GM23248 (cell line): ENCODE measurements at regions not wholly inside any gene's neighbourhood (a gene's known extent, or its start where the extent isn't known, plus 50 kb on each side); places are given as distances from the start of the nearest gene placed in this dataset.

ENCODE experiments used
- DNase-seq: peaks from one replicate; pipeline ENCODE4 v3.0.0-alpha.2; 2015
- H2AFZ ChIP-seq: fragments of 200-600 bp; sonication (generic); 2 replicates; pipeline ENCODE4 v1.6.1; 2016; ENCODE audit warnings: antibody characterized with exemption
- H3F3A ChIP-seq: fragments of 200-600 bp; sonication (generic); 2 replicates; pipeline ENCODE4 v1.6.1; 2016; ENCODE audit warnings: mild to moderate bottlenecking, antibody characterized with exemption, mixed run types; ENCODE audit not compliant: insufficient read depth
- H3K27ac ChIP-seq: fragments of 200-600 bp; sonication (generic); 2 replicates; pipeline ENCODE4 v1.5.1; 2016; ENCODE audit warnings: mild to moderate bottlenecking
- H3K27me3 ChIP-seq: fragments of 200-600 bp; sonication (generic); replicated peaks from 2 replicates; pipeline ENCODE4 v1.6.1; 2016; ENCODE audit warnings: mild to moderate bottlenecking; ENCODE audit not compliant: insufficient read depth
- H3K36me3 ChIP-seq: fragments of 200-600 bp; sonication (generic); 2 replicates; pipeline ENCODE4 v1.6.1; 2016; ENCODE audit warnings: low read depth, mild to moderate bottlenecking
- H3K4me1 ChIP-seq: fragments of 200-600 bp; sonication (generic); 2 replicates; pipeline ENCODE4 v1.6.1; 2016; ENCODE audit warnings: mild to moderate bottlenecking; ENCODE audit not compliant: insufficient read depth
- H3K4me2 ChIP-seq: fragments of 200-600 bp; sonication (generic); one replicate; pipeline ENCODE4 v1.6.1; 2016; ENCODE audit warnings: mild to moderate bottlenecking; ENCODE audit not compliant: unreplicated experiment
- H3K4me3 ChIP-seq: fragments of 200-600 bp; sonication (generic); 2 replicates; pipeline ENCODE4 v1.5.1; 2016; ENCODE audit warnings: mild to moderate bottlenecking
- H3K79me2 ChIP-seq: fragments of 200-600 bp; sonication (generic); 2 replicates; pipeline ENCODE4 v1.6.1; 2016; ENCODE audit warnings: mild to moderate bottlenecking; ENCODE audit not compliant: insufficient read depth
- H3K9ac ChIP-seq: fragments of 200-600 bp; sonication (generic); 2 replicates; pipeline ENCODE4 v1.6.1; 2016; ENCODE audit warnings: mild to moderate bottlenecking
- H3K9me2 ChIP-seq: fragments of 200-600 bp; sonication (generic); 2 replicates; pipeline ENCODE4 v1.6.1; 2016; ENCODE audit warnings: mixed run types, mild to moderate bottlenecking, moderate library complexity; ENCODE audit not compliant: insufficient read depth
- H3K9me3 ChIP-seq: fragments of 200-600 bp; sonication (generic); one replicate; pipeline ENCODE4 v1.6.1; 2017; ENCODE audit warnings: low read depth
- H4K20me1 ChIP-seq: fragments of 200-600 bp; sonication (generic); 2 replicates; pipeline ENCODE4 v1.6.0; 2016; ENCODE audit not compliant: insufficient read depth
- EZH2 ChIP-seq: fragments of 200-600 bp; sonication (generic); IDR thresholded peaks from 2 replicates; pipeline ENCODE4 v1.6.1; 2018; ENCODE audit warnings: antibody characterized with exemption, mild to moderate bottlenecking; ENCODE audit not compliant: insufficient read depth, poor library complexity, severe bottlenecking
- EZH2phosphoT487 ChIP-seq: fragments of 200-600 bp; sonication (generic); IDR thresholded peaks from 2 replicates; pipeline ENCODE4 v1.6.1; 2018; ENCODE audit warnings: antibody characterized with exemption, moderate library complexity, mild to moderate bottlenecking, low read depth; ENCODE audit not compliant: insufficient read depth
- WGBS, 2 experiments: methylation state at CpG; one replicate each; pipeline ENCODE4 v1.1.6; 2015 to 2017; ENCODE audit warnings: low lambda C conversion rate in 2 of 2, low coverage in 1 of 2; ENCODE audit errors: missing lambda C conversion rate in 2 of 2; 5-methylcytosine and 5-hydroxymethylcytosine counted together
- in situ Hi-C: fragments of 300-500 bp; cut with MboI; formaldehyde crosslinking; loops from 2 replicates; pipeline ENCODE4 v1.15.0; 2020

DNA sequence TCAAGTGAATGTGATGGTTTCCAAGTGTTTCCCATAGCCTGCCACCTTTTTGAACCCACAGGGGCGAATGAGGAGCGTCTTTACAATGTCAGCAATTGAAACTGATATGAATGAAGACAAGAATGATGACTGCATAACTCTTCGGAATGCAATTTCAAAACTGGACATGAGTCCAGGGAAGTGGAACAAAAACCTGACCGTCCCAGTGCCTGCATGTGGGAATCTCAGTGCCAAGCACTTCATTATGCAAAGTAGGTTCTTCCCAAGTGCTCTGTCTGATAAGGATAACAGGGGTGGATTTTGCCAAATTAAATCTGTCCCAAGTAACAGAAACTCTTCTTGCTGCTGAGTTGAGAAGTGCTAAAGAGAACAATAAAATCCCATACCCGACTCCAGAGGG, 243.8 kb upstream of the ADAMTS16 start:
- in situ Hi-C loops, result no loop called here
- H3K9me3 ChIP-seq, result no peaks in the 10 kb centered on the region
- H3K27me3 ChIP-seq, result peaks cover 21% of the 10 kb centered on the region
- no peaks in the 10 kb centered on the region for H3K9me2 ChIP-seq
- no peak for DNase-seq
- TF ChIP-seq EZH2phosphoT487, result no peak
- TF ChIP-seq EZH2, result no peak
- H3F3A ChIP-seq, result no peaks in the 10 kb centered on the region
- no peak overlapping the region for H3K4me2 ChIP-seq
- no peak overlapping the region for H2AFZ ChIP-seq
- H3K4me3 ChIP-seq, result no peak overlapping the region
- H3K36me3 ChIP-seq, result no peaks in the 10 kb centered on the region
- H3K27ac ChIP-seq, result no peak overlapping the region
- H3K9ac ChIP-seq, result no peak overlapping the region
- no peaks in the 10 kb centered on the region for H3K4me1 ChIP-seq
- no peaks in the 10 kb centered on the region for H3K79me2 ChIP-seq
- no peaks in the 10 kb centered on the region for H4K20me1 ChIP-seq
- 23 to 24% methylated on average over 5 of the region's 5 CpGs for WGBS, 2 experiments

DNA sequence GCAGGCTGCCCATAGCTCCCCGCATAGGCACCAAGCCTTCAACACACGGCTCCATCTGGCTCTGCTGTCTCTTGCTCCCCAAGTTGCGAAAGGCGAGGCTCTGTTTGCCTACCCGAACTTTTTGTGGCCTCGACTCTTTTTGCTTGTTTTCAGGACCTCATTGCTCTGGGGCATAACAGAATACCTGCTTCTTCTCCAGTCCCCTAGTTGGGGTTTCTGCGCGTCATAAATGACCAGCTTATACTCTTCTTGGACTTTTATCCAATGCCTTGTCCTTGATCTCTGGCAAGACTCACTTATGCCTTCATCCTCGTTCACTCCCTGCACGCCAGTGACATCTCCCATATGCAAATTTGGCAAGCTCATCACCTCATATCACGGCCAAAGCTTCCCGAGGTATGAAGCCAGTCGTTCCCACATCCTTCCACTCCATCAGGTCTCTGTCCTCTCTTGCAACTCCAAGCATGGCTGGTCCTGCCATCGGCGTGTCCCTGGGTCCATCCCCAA, 238.8 kb upstream of the ADAMTS16 start:
- H2AFZ ChIP-seq, result no peak overlapping the region
- H3K36me3 ChIP-seq, result no peaks in the 10 kb centered on the region
- no peaks in the 10 kb centered on the region for H3K9me2 ChIP-seq
- H3K27ac ChIP-seq, result no peak overlapping the region
- no peak for DNase-seq
- H3K4me1 ChIP-seq, result no peaks in the 10 kb centered on the region
- no peaks in the 10 kb centered on the region for H3K79me2 ChIP-seq
- H3K9ac ChIP-seq, result no peak overlapping the region
- H3K4me3 ChIP-seq, result no peak overlapping the region
- WGBS, 2 experiments, result 23% methylated on average over 15 of the region's 15 CpGs
- no peaks in the 10 kb centered on the region for H3F3A ChIP-seq
- H4K20me1 ChIP-seq, result no peaks in the 10 kb centered on the region
- no peaks in the 10 kb centered on the region for H3K9me3 ChIP-seq
- TF ChIP-seq EZH2 (no peak), EZH2phosphoT487 (no peak)
- H3K4me2 ChIP-seq, result no peak overlapping the region
- in situ Hi-C loops, result no loop called here
- peaks cover 32% of the 10 kb centered on the region for H3K27me3 ChIP-seq

DNA sequence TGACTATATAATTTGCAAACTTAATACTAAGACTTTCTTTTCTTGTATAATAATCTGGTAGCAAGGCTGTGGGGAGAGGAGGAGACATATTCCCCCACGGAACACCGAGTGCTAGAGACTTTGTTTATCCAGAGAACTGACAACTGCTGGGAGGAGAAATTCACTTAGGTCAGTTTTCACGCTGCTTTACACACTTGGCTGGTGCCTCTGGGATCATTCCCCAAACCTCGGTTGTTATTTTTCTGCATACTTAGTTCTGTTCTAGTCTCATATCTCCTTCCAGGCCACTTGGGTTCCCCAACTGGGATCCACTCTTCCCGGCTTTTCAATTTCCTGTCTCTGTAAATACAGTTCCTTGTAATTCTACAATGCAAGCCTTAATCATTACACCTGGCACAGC, 238.2 kb upstream of the ADAMTS16 start:
- H3K36me3 ChIP-seq, result no peaks in the 10 kb centered on the region
- in situ Hi-C loops, result no loop called here
- H3K4me3 ChIP-seq, result no peak overlapping the region
- 1 to 4% methylated on average over 5 of the region's 5 CpGs for WGBS, 2 experiments
- H3K9me3 ChIP-seq, result no peaks in the 10 kb centered on the region
- no peaks in the 10 kb centered on the region for H3K4me1 ChIP-seq
- H3K9ac ChIP-seq, result no peak overlapping the region
- no peaks in the 10 kb centered on the region for H4K20me1 ChIP-seq
- peaks cover 32% of the 10 kb centered on the region for H3K27me3 ChIP-seq
- no peaks in the 10 kb centered on the region for H3K9me2 ChIP-seq
- no peaks in the 10 kb centered on the region for H3K79me2 ChIP-seq
- no peak overlapping the region for H3K27ac ChIP-seq
- no peak overlapping the region for H2AFZ ChIP-seq
- no peak for DNase-seq
- no peak overlapping the region for H3K4me2 ChIP-seq
- TF ChIP-seq EZH2phosphoT487 (no peak), EZH2 (no peak)
- H3F3A ChIP-seq, result no peaks in the 10 kb centered on the region

DNA sequence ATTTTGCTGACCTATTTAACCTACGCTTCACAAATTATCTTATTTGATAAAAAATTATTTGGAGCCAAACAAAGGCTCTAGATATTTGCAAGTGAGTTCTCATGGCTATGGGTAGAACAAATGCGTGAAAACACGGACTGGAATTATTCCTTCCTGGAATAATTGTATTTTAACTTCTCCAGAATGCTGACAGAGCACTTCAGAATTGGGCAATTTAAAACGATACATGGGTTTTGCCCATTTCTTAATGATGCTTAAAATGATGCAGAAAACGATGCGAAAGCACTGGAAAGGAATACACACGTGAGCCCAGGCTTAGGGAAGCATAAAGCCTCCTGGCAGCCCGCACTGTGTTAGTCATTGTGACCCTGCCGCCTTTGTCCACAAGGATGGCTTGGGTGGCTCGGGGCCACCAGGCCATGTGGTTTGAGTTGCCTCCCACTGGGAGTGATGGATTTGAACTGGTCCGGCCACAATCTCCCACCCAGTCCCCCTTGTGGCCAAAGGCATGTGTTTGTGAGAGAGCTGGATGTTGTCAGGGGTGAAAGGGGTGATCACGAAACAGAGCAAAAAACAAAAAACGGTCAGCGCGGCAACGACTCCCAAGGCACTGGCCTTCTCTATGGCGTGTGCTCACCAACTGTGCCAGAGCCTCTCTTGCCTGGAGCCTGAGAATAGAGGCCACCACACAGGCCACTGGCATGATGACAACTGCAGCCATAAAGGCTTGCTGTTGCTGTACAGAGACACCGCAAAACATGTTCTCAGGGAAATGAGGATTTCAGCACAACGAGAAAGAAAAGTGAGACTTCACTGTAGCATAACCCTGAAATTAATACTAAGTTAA, 234.2 kb upstream of the ADAMTS16 start:
- TF ChIP-seq EZH2phosphoT487 (no peak), EZH2 (no peak)
- H3K9me3 ChIP-seq, result no peaks in the 10 kb centered on the region
- no peaks in the 10 kb centered on the region for H3F3A ChIP-seq
- in situ Hi-C loops, result no loop called here
- no peak overlapping the region for H3K4me2 ChIP-seq
- H3K4me3 ChIP-seq, result no peak overlapping the region
- DNase-seq, result no peak
- H3K9ac ChIP-seq, result no peak overlapping the region
- H3K27ac ChIP-seq, result no peak overlapping the region
- no peaks in the 10 kb centered on the region for H3K9me2 ChIP-seq
- no peaks in the 10 kb centered on the region for H3K79me2 ChIP-seq
- H3K27me3 ChIP-seq, result peaks cover 22% of the 10 kb centered on the region
- H3K4me1 ChIP-seq, result no peaks in the 10 kb centered on the region
- H4K20me1 ChIP-seq, result no peaks in the 10 kb centered on the region
- H2AFZ ChIP-seq, result no peak overlapping the region
- WGBS, 2 experiments, result 57 to 62% methylated on average over 19 of the region's 19 CpGs
- no peaks in the 10 kb centered on the region for H3K36me3 ChIP-seq
